NCI-H1105 (cell line): ENCODE measurements at regions not wholly inside any gene's neighbourhood (a gene's known extent, or its start where the extent isn't known, plus 50 kb on each side); places are given as distances from the start of the nearest gene placed in this dataset.
"Not testable (repeated sequence)": the region's sequence is repeated elsewhere in the genome, so short reads cannot be mapped to it uniquely, and the experiment has no call there.

Source experiments
- DNase-seq: peaks from one replicate; lab custom pipeline; 2025; lab: John Stamatoyannopoulos, UW

GRCh38 chr4:30148828-30149227, 571.3 kb upstream of the PCDH7 start:
- DNase-seq, result not testable (repeated sequence)

- DNase-seq, result not testable (repeated sequence)
These were observed 570.6 kb upstream of the PCDH7 start for GRCh38 chr4:30149539-30149938.

GRCh38 chr4:30153427-30153826, 566.7 kb upstream of the PCDH7 start:
- no peak for DNase-seq

- DNase-seq, result no peak
These were observed 560.0 kb upstream of the PCDH7 start for GRCh38 chr4:30160140-30160539.

- no peak for DNase-seq
These were observed 547.8 kb upstream of the PCDH7 start for GRCh38 chr4:30172416-30172815.

- no peak for DNase-seq
These were observed 538.7 kb upstream of the PCDH7 start for GRCh38 chr4:30181512-30181911.

- no peak for DNase-seq
These were observed 538.3 kb upstream of the PCDH7 start for GRCh38 chr4:30181918-30182317.

- DNase-seq, result no peak
These were observed 537.4 kb upstream of the PCDH7 start for GRCh38 chr4:30182786-30183185.

- DNase-seq, result no peak
These were observed 528.3 kb upstream of the PCDH7 start for GRCh38 chr4:30191902-30192301.

GRCh38 chr4:30207389-30207788, 512.8 kb upstream of the PCDH7 start:
- DNase-seq, result no peak

GRCh38 chr4:30208731-30209435, 511.3 kb upstream of the PCDH7 start:
- DNase-seq, result no peak

GRCh38 chr4:30215973-30216372, 504.2 kb upstream of the PCDH7 start:
- not testable (repeated sequence) for DNase-seq

- no peak for DNase-seq
These were observed 475.0 kb upstream of the PCDH7 start for GRCh38 chr4:30245140-30245539.

GRCh38 chr4:30256116-30256832, 463.9 kb upstream of the PCDH7 start:
- no peak for DNase-seq

- DNase-seq, result no peak
These were observed 461.2 kb upstream of the PCDH7 start for GRCh38 chr4:30258949-30259348.

- DNase-seq, result no peak
These were observed 457.8 kb upstream of the PCDH7 start for GRCh38 chr4:30262379-30262778.

GRCh38 chr4:30264465-30264864, 455.7 kb upstream of the PCDH7 start:
- no peak for DNase-seq

GRCh38 chr4:30265716-30266115, 454.5 kb upstream of the PCDH7 start:
- DNase-seq, result no peak

- DNase-seq, result no peak
These were observed 451.8 kb upstream of the PCDH7 start for GRCh38 chr4:30268370-30268769.

- no peak for DNase-seq
These were observed 450.3 kb upstream of the PCDH7 start for GRCh38 chr4:30269850-30270249.

- no peak for DNase-seq
These were observed 438.2 kb upstream of the PCDH7 start for GRCh38 chr4:30281986-30282385.

GRCh38 chr4:30283336-30283735, 436.8 kb upstream of the PCDH7 start:
- DNase-seq, result no peak

GRCh38 chr4:30294295-30294694, 425.9 kb upstream of the PCDH7 start:
- DNase-seq, result no peak

- no peak for DNase-seq
These were observed 424.5 kb upstream of the PCDH7 start for GRCh38 chr4:30295652-30296051.
